GM20000 (cell line): ENCODE measurements at regions not wholly inside any gene's neighbourhood (a gene's known extent, or its start where the extent isn't known, plus 50 kb on each side); places are given as distances from the start of the nearest gene placed in this dataset.

Experiments
- DNase-seq: peaks from one replicate; pipeline ENCODE4 v3.0.0; 2012; ENCODE audit warnings: low spot score
- CTCF ChIP-seq: IDR thresholded peaks from 2 replicates; pipeline ENCODE4 v1.5.1; 2012; ENCODE audit warnings: mild to moderate bottlenecking, control low read depth; ENCODE audit errors: extremely low read depth, missing control alignments

GRCh38 chr22:44608597-44609399, 93.2 kb upstream of the PRR5 start:
- TF ChIP-seq CTCF, result no peak
- DNase-seq, result no peak

GRCh38 chr22:44606126-44606525, 95.9 kb upstream of the PRR5 start:
- no peak for TF ChIP-seq CTCF
- no peak for DNase-seq

- no peak for DNase-seq
- TF ChIP-seq CTCF, result no peak
These were observed 96.5 kb upstream of the PRR5 start for GRCh38 chr22:44605486-44605885.

GRCh38 chr22:44604991-44605390, 97.0 kb upstream of the PRR5 start:
- no peak for TF ChIP-seq CTCF
- no peak for DNase-seq

GRCh38 chr22:44604455-44604854, 97.5 kb upstream of the PRR5 start:
- TF ChIP-seq CTCF, result no peak

GRCh38 chr22:44603767-44604166, 98.2 kb upstream of the PRR5 start:
- DNase-seq, result no peak
- TF ChIP-seq CTCF, result no peak

More at GRCh38 chr22:44604455-44604854, 97.5 kb upstream of the PRR5 start:
- no peak for DNase-seq

GRCh38 chr22:44601725-44602124, 100.3 kb upstream of the PRR5 start:
- no peak for DNase-seq
- TF ChIP-seq CTCF, result no peak
